ENCODE measurements at regions not wholly inside any gene's neighbourhood (a gene's known extent, or its start where the extent isn't known, plus 50 kb on each side); places are given as distances from the start of the nearest gene placed in this dataset.

DNA sequence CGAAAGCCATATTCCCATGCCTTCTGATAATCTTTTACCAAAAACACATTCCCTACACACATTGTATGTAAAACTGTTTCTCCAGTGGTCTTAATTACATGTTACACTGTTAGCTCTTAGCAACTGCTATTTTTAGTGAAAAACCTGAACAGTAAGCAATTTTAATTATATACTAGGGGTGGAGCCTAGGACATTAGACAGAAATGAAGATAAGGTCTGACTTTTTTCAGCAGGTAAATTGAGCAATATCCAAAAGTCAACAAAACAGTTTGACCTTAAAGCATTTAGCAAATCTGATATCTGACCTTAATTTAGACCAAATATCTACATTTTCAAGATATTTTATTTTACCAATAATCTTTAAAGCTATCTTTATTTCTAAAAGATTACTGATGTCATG is 60.2 kb downstream of the PDE6H start:
- Histone ChIP-seq H3K9me3 (ENCODE audit: control insufficient read depth, insufficient read depth, low read depth, low read length) (no peaks in the 10 kb centered on the region), H3K36me3 (ENCODE audit: control insufficient read depth in 2 of 2, insufficient read depth in 1 of 2, low read length in 2 of 2) (no peaks in the 10 kb centered on the region), H3K4me1 (ENCODE audit: control insufficient read depth, insufficient read depth, low read length) (peaks cover 2% of the 10 kb centered on the region; the same call in 1 of the 2 replicates), H3K27ac (ENCODE audit: extremely low read depth, low read depth, low read length) (no peak overlapping the region), H3K4me3 (ENCODE audit: low read depth, low read length) (no peak overlapping the region)
- CTCF ChIA-PET = interaction anchor here (1.0 kb wide), 1 partner anchor 222 kb away, joined by 3 read pairs; no protein-coding TSS in a partner anchor
- POLR2A ChIA-PET = no interaction called here
- TF ChIP-seq, protein P1, sequence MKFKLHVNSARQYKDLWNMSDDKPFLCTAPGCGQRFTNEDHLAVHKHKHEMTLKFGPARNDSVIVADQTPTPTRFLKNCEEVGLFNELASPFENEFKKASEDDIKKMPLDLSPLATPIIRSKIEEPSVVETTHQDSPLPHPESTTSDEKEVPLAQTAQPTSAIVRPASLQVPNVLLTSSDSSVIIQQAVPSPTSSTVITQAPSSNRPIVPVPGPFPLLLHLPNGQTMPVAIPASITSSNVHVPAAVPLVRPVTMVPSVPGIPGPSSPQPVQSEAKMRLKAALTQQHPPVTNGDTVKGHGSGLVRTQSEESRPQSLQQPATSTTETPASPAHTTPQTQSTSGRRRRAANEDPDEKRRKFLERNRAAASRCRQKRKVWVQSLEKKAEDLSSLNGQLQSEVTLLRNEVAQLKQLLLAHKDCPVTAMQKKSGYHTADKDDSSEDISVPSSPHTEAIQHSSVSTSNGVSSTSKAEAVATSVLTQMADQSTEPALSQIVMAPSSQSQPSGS (tag by site-specific recombination; IDR thresholded peaks at IDR 0.05; ENCODE audit: low read depth) = no peak
- TF ChIP-seq, protein P2, sequence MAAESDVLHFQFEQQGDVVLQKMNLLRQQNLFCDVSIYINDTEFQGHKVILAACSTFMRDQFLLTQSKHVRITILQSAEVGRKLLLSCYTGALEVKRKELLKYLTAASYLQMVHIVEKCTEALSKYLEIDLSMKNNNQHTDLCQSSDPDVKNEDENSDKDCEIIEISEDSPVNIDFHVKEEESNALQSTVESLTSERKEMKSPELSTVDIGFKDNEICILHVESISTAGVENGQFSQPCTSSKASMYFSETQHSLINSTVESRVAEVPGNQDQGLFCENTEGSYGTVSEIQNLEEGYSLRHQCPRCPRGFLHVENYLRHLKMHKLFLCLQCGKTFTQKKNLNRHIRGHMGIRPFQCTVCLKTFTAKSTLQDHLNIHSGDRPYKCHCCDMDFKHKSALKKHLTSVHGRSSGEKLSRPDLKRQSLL (tag by site-specific recombination; IDR thresholded peaks at IDR 0.05) = no peak
- TF ChIP-seq ZNF274 (IDR thresholded peaks at IDR 0.05; ENCODE audit: low read length) (no peak), ZNF274 (tag by site-specific recombination; IDR thresholded peaks at IDR 0.05; ENCODE audit: borderline replicate concordance) (no peak), ZNF521 (tag by site-specific recombination; IDR thresholded peaks at IDR 0.05) (no peak)

- peaks cover 2% of the 10 kb centered on the region; the same call in 1 of the 2 replicates for H3K4me1 ChIP-seq (ENCODE audit: control insufficient read depth, insufficient read depth, low read length)
- H3K4me3 ChIP-seq (ENCODE audit: low read depth, low read length) = no peak overlapping the region
- no peak overlapping the region for H3K27ac ChIP-seq (ENCODE audit: extremely low read depth, low read depth, low read length)
- TF ChIP-seq ZNF433 (tag by site-specific recombination; IDR thresholded peaks at IDR 0.05; ENCODE audit: low read depth) (no peak), MZF1 (tag by site-specific recombination; IDR thresholded peaks at IDR 0.05; ENCODE audit: borderline replicate concordance) (peak; percentile 34; the same call in 1 of the 2 replicates), SP2 (tag by site-specific recombination; IDR thresholded peaks at IDR 0.05) (no peak), ZNF548 (tag by site-specific recombination; IDR thresholded peaks at IDR 0.05) (no peak), GLIS1 (tag by site-specific recombination; IDR thresholded peaks at IDR 0.05) (0 out of 2 replicates have a peak, but pooled peaks have one; percentile 10), ZNF530 (tag by site-specific recombination; IDR thresholded peaks at IDR 0.05; ENCODE audit: low read depth) (no peak), ZNF341 (tag by site-specific recombination; IDR thresholded peaks at IDR 0.05; ENCODE audit: low read depth) (no peak), ZNF707 (tag by site-specific recombination; IDR thresholded peaks at IDR 0.05) (no peak), ZNF146 (tag by site-specific recombination; IDR thresholded peaks at IDR 0.05) (no peak), TCF7L2 (IDR thresholded peaks at IDR 0.05; ENCODE audit: borderline replicate concordance, low read depth, low read length) (no peak), YY2 (tag by site-specific recombination; IDR thresholded peaks at IDR 0.05) (no peak), KLF8 (tag by site-specific recombination; IDR thresholded peaks at IDR 0.05) (no peak), ZNF830 (tag by site-specific recombination; IDR thresholded peaks at IDR 0.05; ENCODE audit: low read depth) (no peak), BCL11A (tag by site-specific recombination; IDR thresholded peaks at IDR 0.05; ENCODE audit: low read depth) (no peak), ZNF549 (tag by site-specific recombination; IDR thresholded peaks at IDR 0.05) (no peak)
- TF ChIP-seq, protein P3, sequence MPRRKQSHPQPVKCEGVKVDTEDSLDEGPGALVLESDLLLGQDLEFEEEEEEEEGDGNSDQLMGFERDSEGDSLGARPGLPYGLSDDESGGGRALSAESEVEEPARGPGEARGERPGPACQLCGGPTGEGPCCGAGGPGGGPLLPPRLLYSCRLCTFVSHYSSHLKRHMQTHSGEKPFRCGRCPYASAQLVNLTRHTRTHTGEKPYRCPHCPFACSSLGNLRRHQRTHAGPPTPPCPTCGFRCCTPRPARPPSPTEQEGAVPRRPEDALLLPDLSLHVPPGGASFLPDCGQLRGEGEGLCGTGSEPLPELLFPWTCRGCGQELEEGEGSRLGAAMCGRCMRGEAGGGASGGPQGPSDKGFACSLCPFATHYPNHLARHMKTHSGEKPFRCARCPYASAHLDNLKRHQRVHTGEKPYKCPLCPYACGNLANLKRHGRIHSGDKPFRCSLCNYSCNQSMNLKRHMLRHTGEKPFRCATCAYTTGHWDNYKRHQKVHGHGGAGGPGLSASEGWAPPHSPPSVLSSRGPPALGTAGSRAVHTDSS (tag by site-specific recombination; IDR thresholded peaks at IDR 0.05) = no peak
- H3K9me3 ChIP-seq (ENCODE audit: control insufficient read depth, insufficient read depth, low read depth, low read length) = no peaks in the 10 kb centered on the region
- CTCF ChIA-PET = interaction anchor here (1.0 kb wide), 1 partner anchor 222 kb away, joined by 3 read pairs; no protein-coding TSS in a partner anchor
- POLR2A ChIA-PET = no interaction called here
- H3K36me3 ChIP-seq (ENCODE audit: control insufficient read depth in 2 of 2, insufficient read depth in 1 of 2, low read length in 2 of 2) = no peaks in the 10 kb centered on the region
Measured at GRCh38 chr12:15033641-15034040, 60.8 kb downstream of the PDE6H start.

All from HEK293 (cell line).